GM12878 (cell line): ENCODE measurements at regions not wholly inside any gene's neighbourhood (a gene's known extent, or its start where the extent isn't known, plus 50 kb on each side); places are given as distances from the start of the nearest gene placed in this dataset.

Source experiments
- ATAC-seq: fragments of 200-7000 bp; cut with Tn5 transposase; 3 replicates; pipeline ENCODE4 v1.9.1; 2020; ENCODE audit warnings: mild to moderate bottlenecking, moderate library complexity
- BruUV-seq: library from RNA; stranded (reverse); fragments of 400-500 nt; replicated peaks from 2 replicates; lab custom pipeline; 2021; lab: Mats Ljungman, UMichigan
- CTCF ChIA-PET: fragments of 300-600 bp; sonication (Branson Sonifier 250); formaldehyde crosslinking; extraction: SDS; loops from one replicate; lab custom pipeline; 2021; ENCODE audit warnings: inconsistent platforms; lab: Yijun Ruan, JAX
- POLR2A ChIA-PET: fragments of 350-600 bp; formaldehyde crosslinking; extraction: SDS; loops from one replicate; lab custom pipeline; 2021; ENCODE audit warnings: inconsistent platforms; lab: Charles Lee
- RAD21 ChIA-PET: fragments of 300-600 bp; sonication (Branson Sonifier 250); formaldehyde crosslinking; loops from one replicate; lab custom pipeline; 2023; ENCODE audit warnings: antibody characterized with exemption; ENCODE audit not compliant: unreplicated experiment; lab: Charles Lee
- SMC1A ChIA-PET: fragments of 300-600 bp; sonication (Branson Sonifier 250); formaldehyde crosslinking; loops from one replicate; lab custom pipeline; 2023; ENCODE audit not compliant: unreplicated experiment, uncharacterized antibody; lab: Charles Lee
- DNase-seq: peaks from one replicate; pipeline ENCODE4 v3.0.0-alpha.2; 2011; ENCODE audit warnings: low read depth, low spot score
- FAIRE-seq: peaks from 3 replicates; lab custom pipeline; 2011; peaks lifted over from hg19 to GRCh38; lab: Jason Lieb, UNC
- H2AFZ ChIP-seq: 2 replicates; pipeline ENCODE4 v1.6.0; 2011; ENCODE audit warnings: low read depth, low read length, control low read depth; ENCODE audit not compliant: control insufficient read depth
- H3K27ac ChIP-seq: 2 replicates; pipeline ENCODE4 v1.5.1; 2011; ENCODE audit warnings: control low read depth; ENCODE audit not compliant: control insufficient read depth, insufficient read depth
- H3K27me3 ChIP-seq, 2 experiments: replicated peaks in 1 of 2; 2 replicates each; pipeline versions ENCODE4 v1.6.0 to v1.6.1; 2011; ENCODE audit warnings: low read length in 1 of 2; ENCODE audit not compliant: control insufficient read depth in 2 of 2, insufficient read depth in 2 of 2
- H3K36me3 ChIP-seq, 2 experiments: 2 replicates each; pipeline ENCODE4 v1.5.1; 2011; ENCODE audit warnings: low read length in 1 of 2; ENCODE audit not compliant: control insufficient read depth in 2 of 2, insufficient read depth in 2 of 2
- H3K4me1 ChIP-seq: 2 replicates; pipeline ENCODE4 v1.6.1; 2011; ENCODE audit warnings: mild to moderate bottlenecking, low read length, moderate library complexity, mixed read lengths; ENCODE audit not compliant: control insufficient read depth, insufficient read depth
- H3K4me2 ChIP-seq: 2 replicates; pipeline ENCODE4 v1.6.0; 2011; ENCODE audit warnings: control low read depth; ENCODE audit not compliant: control insufficient read depth, insufficient read depth
- H3K4me3 ChIP-seq: fragments of 200-600 bp; sonication (generic); 2 replicates; pipeline ENCODE4 v1.5.1; 2016
- H3K79me2 ChIP-seq: 2 replicates; pipeline ENCODE4 v1.6.0; 2011; ENCODE audit warnings: low read length; ENCODE audit not compliant: control insufficient read depth, insufficient read depth
- H3K9ac ChIP-seq: 2 replicates; pipeline ENCODE4 v1.8.0; 2011; ENCODE audit warnings: low read length, control low read depth, mixed read lengths; ENCODE audit not compliant: control insufficient read depth, insufficient read depth
- H3K9me3 ChIP-seq: replicated peaks from 3 replicates; pipeline ENCODE4 v1.5.1; 2011; ENCODE audit warnings: mild to moderate bottlenecking, low read length; ENCODE audit not compliant: control insufficient read depth, insufficient read depth
- H4K20me1 ChIP-seq: 2 replicates; pipeline ENCODE4 v1.6.0; 2011; ENCODE audit not compliant: control insufficient read depth, insufficient read depth
- EP300 ChIP-seq, 2 experiments: fragments of 150-350 bp in 1 of 2; IDR thresholded peaks; 2 replicates each; pipeline ENCODE4 v1.6.1; 2011 to 2012; ENCODE audit warnings: low read depth in 2 of 2, low read length in 2 of 2, borderline replicate concordance in 1 of 2, improper control_type of control experiment in 1 of 2, inconsistent platforms in 1 of 2; ENCODE audit not compliant: control insufficient read depth in 1 of 2
- EZH2 ChIP-seq: IDR thresholded peaks from 2 replicates; pipeline ENCODE4 v1.6.1; 2012; ENCODE audit warnings: low read depth, mild to moderate bottlenecking, control low read depth, inconsistent platforms, low read length, borderline replicate concordance; ENCODE audit not compliant: control insufficient read depth
- RAD21 ChIP-seq: IDR thresholded peaks from 2 replicates; pipeline ENCODE4 v1.6.1; 2011; ENCODE audit warnings: mild to moderate bottlenecking, low read depth, low read length, moderate library complexity; ENCODE audit not compliant: insufficient read depth
- SIN3A ChIP-seq: IDR thresholded peaks from 2 replicates; pipeline ENCODE4 v1.6.1; 2012; ENCODE audit warnings: low read depth, low read length, improper control_type of control experiment
- SMC3 ChIP-seq: IDR thresholded peaks from 2 replicates; pipeline ENCODE4 v1.6.1; 2011; ENCODE audit warnings: low read length, improper control_type of control experiment, borderline replicate concordance
- SREBF1 ChIP-seq: IDR thresholded peaks from 2 replicates; pipeline ENCODE4 v1.6.1; 2012; ENCODE audit warnings: mild to moderate bottlenecking, low read length
- SREBF2 ChIP-seq: IDR thresholded peaks from 2 replicates; pipeline ENCODE4 v1.6.1; 2012; ENCODE audit warnings: mild to moderate bottlenecking, low read length
- TCF12 ChIP-seq: IDR thresholded peaks from 2 replicates; pipeline ENCODE4 v1.6.1; 2011; ENCODE audit warnings: low read depth, mild to moderate bottlenecking, low read length
- WGBS: methylation state at CpG from one replicate; pipeline ENCODE4 v1.1.6; 2016; ENCODE audit warnings: low lambda C conversion rate; ENCODE audit not compliant: insufficient replicate concordance, insufficient coverage; ENCODE audit errors: missing lambda C conversion rate; 5-methylcytosine and 5-hydroxymethylcytosine counted together
- in situ Hi-C: fragments of 300-500 bp; cut with MboI; formaldehyde crosslinking; loops from 9 replicates; pipeline ENCODE4 v1.14.3; 2018; ENCODE audit warnings: mixed read lengths
- intact Hi-C: fragments of 100-400 bp; cut with micrococcal nuclease; formaldehyde crosslinking; loops from one replicate; pipeline ENCODE4 v1.14.2; 2022; ENCODE audit not compliant: unreplicated experiment

GRCh38 chr3:127072221-127072771 lies 89.4 kb downstream of the PLXNA1 start:
- Histone ChIP-seq H3K4me3 (no peak overlapping the region), H3K9me3 (peaks cover 4% of the 10 kb centered on the region; the same call in 1 of the 3 replicates), H3K27ac (no peak overlapping the region), H2AFZ (no peak overlapping the region), H3K27me3 (no peaks in the 10 kb centered on the region; a peak in 1 of 4 replicates), H3K79me2 (no peaks in the 10 kb centered on the region), H3K36me3 (no peaks in the 10 kb centered on the region), H3K9ac (no peak overlapping the region), H3K4me2 (no peak overlapping the region), H4K20me1 (no peaks in the 10 kb centered on the region), H3K4me1 (peaks cover 12% of the 10 kb centered on the region)
- DNase-seq = no peak
- FAIRE-seq = no peak
- ChIA-PET POLR2A (no interaction called here), RAD21 (no interaction called here), SMC1A (interaction anchor here (0.9 kb wide), 1 partner anchor 309 kb away, joined by 3 read pairs; no protein-coding TSS in a partner anchor), CTCF (no interaction called here)
- TF ChIP-seq SREBF1 (no peak), TCF12 (no peak), EP300 (IDR thresholded peaks at IDR 0.05; ENCODE audit: borderline replicate concordance in 1 of 2, control insufficient read depth in 1 of 2, low read depth in 2 of 2, low read length in 2 of 2) (no peak), EZH2 (no peak), SIN3A (no peak), SREBF2 (no peak), RAD21 (no peak), SMC3 (no peak)
- intact Hi-C loops (no loop called here), in situ Hi-C loops (no loop called here)
- no TSS peak for BruUV-seq
- ATAC-seq = no peak
- WGBS = 33% methylated on average over 9 of the region's 10 CpGs
